H9 (cell line): ENCODE measurements at regions not wholly inside any gene's neighbourhood (a gene's known extent, or its start where the extent isn't known, plus 50 kb on each side); places are given as distances from the start of the nearest gene placed in this dataset.
"Not testable (repeated sequence)": the region's sequence is repeated elsewhere in the genome, so short reads cannot be mapped to it uniquely, and the experiment has no call there.

Experiments used
- DNase-seq: peaks from one replicate; pipeline ENCODE4 v3.0.0-alpha.2; 2017
- H2AFZ ChIP-seq: one replicate; pipeline ENCODE4 v1.6.1; 2013; ENCODE audit warnings: mild to moderate bottlenecking, low read length, control low read depth, moderate library complexity
- H2AK5ac ChIP-seq: 2 replicates; pipeline ENCODE4 v1.6.1; 2013; ENCODE audit warnings: low read length, control low read depth, mixed read lengths; ENCODE audit not compliant: insufficient read length
- H2BK120ac ChIP-seq: one replicate; pipeline ENCODE4 v1.6.1; 2013; ENCODE audit warnings: low read depth, mild to moderate bottlenecking, low read length, control low read depth, inconsistent platforms; ENCODE audit not compliant: poor library complexity, severe bottlenecking
- H2BK12ac ChIP-seq: 2 replicates; pipeline ENCODE4 v1.6.1; 2013; ENCODE audit warnings: low read length, control low read depth, mixed read lengths, low read depth; ENCODE audit not compliant: insufficient read length
- H2BK15ac ChIP-seq: 2 replicates; pipeline ENCODE4 v1.6.1; 2013; ENCODE audit warnings: low read depth, low read length, control low read depth
- H2BK20ac ChIP-seq: one replicate; pipeline ENCODE4 v1.6.1; 2013; ENCODE audit warnings: low read depth, mild to moderate bottlenecking, low read length, control low read depth, inconsistent platforms; ENCODE audit not compliant: poor library complexity, severe bottlenecking
- H2BK5ac ChIP-seq: 2 replicates; pipeline ENCODE4 v1.6.1; 2013; ENCODE audit warnings: low read length, control low read depth, mixed read lengths; ENCODE audit not compliant: insufficient read length
- H3K14ac ChIP-seq: 2 replicates; pipeline ENCODE4 v1.6.1; 2013; ENCODE audit warnings: low read length, control low read depth; ENCODE audit not compliant: insufficient read depth
- H3K18ac ChIP-seq: 2 replicates; pipeline ENCODE4 v1.6.1; 2013; ENCODE audit warnings: low read depth, mild to moderate bottlenecking, mixed read lengths, low read length, control low read depth; ENCODE audit not compliant: insufficient read length
- H3K23ac ChIP-seq: 2 replicates; pipeline ENCODE4 v1.6.1; 2013; ENCODE audit warnings: low read length, control low read depth, mixed read lengths, low read depth; ENCODE audit not compliant: insufficient read length
- H3K23me2 ChIP-seq: 2 replicates; pipeline ENCODE4 v1.6.1; 2013; ENCODE audit warnings: low read depth, mild to moderate bottlenecking, mixed read lengths, low read length, control low read depth; ENCODE audit not compliant: insufficient read length, poor library complexity, severe bottlenecking
- H3K27ac ChIP-seq: 2 replicates; pipeline ENCODE4 v1.5.1; 2013; ENCODE audit warnings: low read length, control low read depth, mixed read lengths, low read depth; ENCODE audit not compliant: insufficient read length
- H3K27me3 ChIP-seq: 2 replicates; pipeline ENCODE4 v1.6.1; 2013; ENCODE audit warnings: low read length, control low read depth, inconsistent platforms; ENCODE audit not compliant: insufficient read depth
- H3K4ac ChIP-seq: 2 replicates; pipeline ENCODE4 v1.6.1; 2013; ENCODE audit warnings: low read depth, mild to moderate bottlenecking, control low read depth, inconsistent platforms, low read length, moderate library complexity
- H3K4me1 ChIP-seq: 2 replicates; pipeline ENCODE4 v1.6.1; 2013; ENCODE audit warnings: low read length, control low read depth, inconsistent platforms; ENCODE audit not compliant: insufficient read depth
- H3K4me2 ChIP-seq: 2 replicates; pipeline ENCODE4 v1.6.1; 2013; ENCODE audit warnings: low read length, control low read depth, mixed read lengths; ENCODE audit not compliant: insufficient read length, insufficient read depth
- H3K56ac ChIP-seq: 2 replicates; pipeline ENCODE4 v1.6.1; 2013; ENCODE audit warnings: low read depth, mild to moderate bottlenecking, mixed read lengths, low read length, control low read depth; ENCODE audit not compliant: insufficient read length
- H3K79me1 ChIP-seq: 2 replicates; pipeline ENCODE4 v1.6.1; 2013; ENCODE audit warnings: low read depth, mild to moderate bottlenecking, moderate library complexity, low read length, control low read depth, inconsistent platforms; ENCODE audit not compliant: insufficient read depth, poor library complexity, severe bottlenecking
- H3K79me2 ChIP-seq: 2 replicates; pipeline ENCODE4 v1.6.1; 2013; ENCODE audit warnings: low read length, control low read depth, inconsistent platforms; ENCODE audit not compliant: insufficient read depth
- H3K9ac ChIP-seq: 2 replicates; pipeline ENCODE4 v1.6.1; 2013; ENCODE audit warnings: low read length, control low read depth, mixed read lengths; ENCODE audit not compliant: insufficient read length; ENCODE audit errors: extremely low read depth
- H3K9me3 ChIP-seq: one replicate; pipeline ENCODE4 v1.6.1; 2013; ENCODE audit warnings: low read depth, low read length, inconsistent platforms; ENCODE audit not compliant: control insufficient read depth
- H3T11ph ChIP-seq: one replicate; pipeline ENCODE4 v1.6.1; 2013; ENCODE audit warnings: mild to moderate bottlenecking, low read length, control low read depth, inconsistent platforms
- H4K20me1 ChIP-seq: one replicate; pipeline ENCODE4 v1.6.1; 2013; ENCODE audit not compliant: control insufficient read depth, insufficient read length, insufficient read depth
- H4K5ac ChIP-seq: 2 replicates; pipeline ENCODE4 v1.6.1; 2013; ENCODE audit warnings: low read depth, mild to moderate bottlenecking, mixed read lengths, low read length, control low read depth; ENCODE audit not compliant: insufficient read length
- H4K8ac ChIP-seq: replicated peaks from 2 replicates; pipeline ENCODE4 v1.6.1; 2013; ENCODE audit warnings: low read length, control low read depth, mixed read lengths, low read depth; ENCODE audit not compliant: insufficient read length
- H4K91ac ChIP-seq: 2 replicates; pipeline ENCODE4 v1.6.1; 2013; ENCODE audit warnings: low read depth, mild to moderate bottlenecking, moderate library complexity, mixed read lengths, low read length, control low read depth; ENCODE audit not compliant: insufficient read length
- H3K27ac Mint-ChIP-seq, 3 experiments: 2 replicates in 2 of 3; 3 replicates in 1 of 3; pipeline ENCODE4 v1.8.0; 2020 to 2021; ENCODE audit warnings: mixed read lengths in 3 of 3, mild to moderate bottlenecking in 1 of 3, moderate library complexity in 1 of 3
- H3K27me3 Mint-ChIP-seq: 2 replicates; pipeline ENCODE4 v1.8.0; 2021; ENCODE audit warnings: low read depth, mild to moderate bottlenecking, moderate library complexity, mixed read lengths
- H3K36me3 Mint-ChIP-seq, 3 experiments: 2 replicates in 2 of 3; 3 replicates in 1 of 3; pipeline ENCODE4 v1.8.0; 2020 to 2021; ENCODE audit warnings: low read depth in 3 of 3, mixed read lengths in 3 of 3; ENCODE audit not compliant: insufficient read depth in 1 of 3
- H3K4me1 Mint-ChIP-seq, 2 experiments: 2 replicates each; pipeline ENCODE4 v1.8.0; 2020; ENCODE audit warnings: mixed read lengths in 2 of 2
- H3K4me3 Mint-ChIP-seq, 2 experiments: 2 replicates in 1 of 2; 3 replicates in 1 of 2; pipeline ENCODE4 v1.8.0; 2020 to 2021; ENCODE audit warnings: mild to moderate bottlenecking in 2 of 2, mixed read lengths in 2 of 2, moderate library complexity in 1 of 2
- H3K9me3 Mint-ChIP-seq, 2 experiments: 2 replicates in 1 of 2; 3 replicates in 1 of 2; pipeline ENCODE4 v1.8.0; 2020; ENCODE audit warnings: mild to moderate bottlenecking in 2 of 2, mixed read lengths in 2 of 2, moderate library complexity in 1 of 2
- WGBS: extraction: QIAGEN DNeasy Blood & Tissue Kit; methylation state at CpG from one replicate; pipeline ENCODE4 v1.1.7; 2013; ENCODE audit warnings: missing lambda C conversion rate, low lambda C conversion rate, mixed read lengths; ENCODE audit not compliant: insufficient read length; ENCODE audit errors: extremely low coverage; 5-methylcytosine and 5-hydroxymethylcytosine counted together
- TF ChIP-seq, protein P1 (sequence below): fragments of 200-600 bp; sonication (generic); conservative IDR thresholded peaks from 3 replicates; pipeline ENCODE4 v1.8.0; 2021; ENCODE audit warnings: antibody characterized with exemption, mild to moderate bottlenecking

DNA sequence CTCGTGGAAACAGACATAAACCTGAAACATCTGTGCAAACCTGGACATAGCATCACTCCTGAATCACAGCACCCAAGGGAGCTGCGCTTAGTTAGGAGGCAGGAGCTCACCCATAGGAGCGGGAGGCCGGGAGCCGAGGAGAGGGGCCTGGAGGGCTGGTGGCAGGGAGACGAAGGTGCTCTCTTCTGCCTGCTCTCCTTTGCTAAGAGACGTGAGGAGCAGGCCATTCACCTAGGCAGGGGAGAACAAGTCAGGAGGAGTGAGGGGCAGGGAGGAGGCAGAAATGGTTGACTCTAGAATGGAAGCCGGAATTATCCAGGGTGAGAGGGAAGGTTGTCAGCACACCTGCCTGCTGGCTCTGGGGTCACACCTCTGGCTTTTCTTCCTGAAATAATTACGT lies 398.4 kb upstream of the IRX2 start:
- H3K9me3 Mint-ChIP-seq = peaks cover 7 to 9% of the 10 kb centered on the region in 2 experiments

DNA sequence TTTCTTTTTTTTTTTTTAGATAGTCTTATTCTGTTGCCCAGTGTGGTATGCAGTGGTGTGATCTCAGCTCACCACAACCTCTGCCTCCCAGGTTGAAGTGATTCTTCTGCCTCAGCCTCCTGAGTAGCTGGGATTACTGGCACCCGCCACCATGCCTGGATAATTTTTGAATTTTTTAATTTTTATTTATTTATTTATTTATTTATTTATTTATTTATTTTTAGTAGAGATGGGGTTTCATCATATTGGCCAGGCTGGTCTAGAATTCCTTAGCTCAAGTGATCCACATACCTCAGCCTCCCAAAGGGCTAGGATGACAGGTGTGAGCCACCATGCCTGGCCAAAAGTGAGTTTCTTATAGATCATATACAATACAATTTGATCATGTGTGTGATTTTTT lies 395.9 kb upstream of the IRX2 start:
- not testable (repeated sequence) for H3K4me1 ChIP-seq, DNase-seq, H3K9me3 Mint-ChIP-seq, H3K23me2 ChIP-seq, H3K27ac ChIP-seq, H3K27me3 Mint-ChIP-seq, H3K4ac ChIP-seq, H2AK5ac ChIP-seq, H3K18ac ChIP-seq, H4K20me1 ChIP-seq, H3K4me3 Mint-ChIP-seq, H3K4me1 Mint-ChIP-seq, H2AFZ ChIP-seq, H3K56ac ChIP-seq, H2BK5ac ChIP-seq, H2BK20ac ChIP-seq, H4K8ac ChIP-seq, H4K5ac ChIP-seq, H3K79me1 ChIP-seq, H4K91ac ChIP-seq, H3K23ac ChIP-seq, H3K14ac ChIP-seq, H3K27ac Mint-ChIP-seq, H3K36me3 Mint-ChIP-seq, H3K9me3 ChIP-seq, H2BK12ac ChIP-seq, H3K79me2 ChIP-seq, H2BK120ac ChIP-seq, H3K27me3 ChIP-seq, H2BK15ac ChIP-seq, H3K9ac ChIP-seq, H3T11ph ChIP-seq, H3K4me2 ChIP-seq
- whole genome bisulfite sequencing = no CpG with 5 or more reads among the region's 1 CpG

More for the DNA sequence above, 398.4 kb upstream of the IRX2 start:
- Histone ChIP-seq H4K91ac (no peak overlapping the region), H3T11ph (no peak overlapping the region), H3K9ac (no peak overlapping the region), H3K79me2 (no peaks in the 10 kb centered on the region), H3K27ac (no peak overlapping the region), H3K79me1 (no peaks in the 10 kb centered on the region), H3K14ac (no peak overlapping the region; the same call in 1 of the 2 replicates), H2AFZ (no peak overlapping the region), H2BK120ac (no peak overlapping the region), H3K9me3 (no peaks in the 10 kb centered on the region), H3K4me2 (no peak overlapping the region), H2BK20ac (no peak overlapping the region), H3K18ac (no peak overlapping the region), H2AK5ac (no peak overlapping the region), H3K23me2 (no peaks in the 10 kb centered on the region), H4K5ac (no peak overlapping the region), H3K56ac (no peak overlapping the region), H3K4me1 (no peaks in the 10 kb centered on the region), H2BK15ac (no peak overlapping the region), H2BK12ac (no peak overlapping the region), H4K8ac (no peak overlapping the region), H2BK5ac (no peak overlapping the region), H4K20me1 (no peaks in the 10 kb centered on the region), H3K4ac (no peak overlapping the region), H3K27me3 (no peaks in the 10 kb centered on the region), H3K23ac (no peak overlapping the region)
- H3K36me3 Mint-ChIP-seq = no peaks in the 10 kb centered on the region; a peak in 1 of 7 replicates
- H3K27me3 Mint-ChIP-seq = peaks cover 5% of the 10 kb centered on the region
- DNase-seq = no peak
- no peak overlapping the region for H3K27ac Mint-ChIP-seq
- peaks cover 2 to 6% of the 10 kb centered on the region in 2 experiments for H3K4me1 Mint-ChIP-seq
- WGBS = no CpG with 5 or more reads among the region's 9 CpGs
- no peak overlapping the region for H3K4me3 Mint-ChIP-seq
- TF ChIP-seq, protein P1, sequence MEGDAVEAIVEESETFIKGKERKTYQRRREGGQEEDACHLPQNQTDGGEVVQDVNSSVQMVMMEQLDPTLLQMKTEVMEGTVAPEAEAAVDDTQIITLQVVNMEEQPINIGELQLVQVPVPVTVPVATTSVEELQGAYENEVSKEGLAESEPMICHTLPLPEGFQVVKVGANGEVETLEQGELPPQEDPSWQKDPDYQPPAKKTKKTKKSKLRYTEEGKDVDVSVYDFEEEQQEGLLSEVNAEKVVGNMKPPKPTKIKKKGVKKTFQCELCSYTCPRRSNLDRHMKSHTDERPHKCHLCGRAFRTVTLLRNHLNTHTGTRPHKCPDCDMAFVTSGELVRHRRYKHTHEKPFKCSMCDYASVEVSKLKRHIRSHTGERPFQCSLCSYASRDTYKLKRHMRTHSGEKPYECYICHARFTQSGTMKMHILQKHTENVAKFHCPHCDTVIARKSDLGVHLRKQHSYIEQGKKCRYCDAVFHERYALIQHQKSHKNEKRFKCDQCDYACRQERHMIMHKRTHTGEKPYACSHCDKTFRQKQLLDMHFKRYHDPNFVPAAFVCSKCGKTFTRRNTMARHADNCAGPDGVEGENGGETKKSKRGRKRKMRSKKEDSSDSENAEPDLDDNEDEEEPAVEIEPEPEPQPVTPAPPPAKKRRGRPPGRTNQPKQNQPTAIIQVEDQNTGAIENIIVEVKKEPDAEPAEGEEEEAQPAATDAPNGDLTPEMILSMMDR = no peak
